ENCODE measurements at regions not wholly inside any gene's neighbourhood (a gene's known extent, or its start where the extent isn't known, plus 50 kb on each side); places are given as distances from the start of the nearest gene placed in this dataset.

DNA sequence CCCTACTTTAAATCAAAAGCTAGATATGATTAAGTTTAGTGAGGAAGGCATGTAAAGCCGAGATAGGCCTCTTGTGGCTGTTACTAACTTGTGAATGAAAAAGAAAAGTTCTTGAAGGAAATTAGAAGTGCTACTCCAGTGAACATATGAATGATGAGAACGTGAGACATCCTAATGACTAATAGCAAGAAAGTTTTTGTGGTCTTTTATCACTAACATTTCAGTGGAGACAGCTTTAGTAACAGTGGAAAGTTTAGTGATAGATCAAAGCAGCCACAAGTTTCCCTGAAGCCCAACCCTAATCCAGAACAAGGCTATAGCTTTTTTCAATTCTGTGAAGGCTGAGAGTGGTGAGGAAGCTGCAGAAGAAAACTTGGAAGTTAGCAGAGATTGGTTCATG, 73.6 kb upstream of the LRRC8B start:
- TF ChIP-seq, protein P1, sequence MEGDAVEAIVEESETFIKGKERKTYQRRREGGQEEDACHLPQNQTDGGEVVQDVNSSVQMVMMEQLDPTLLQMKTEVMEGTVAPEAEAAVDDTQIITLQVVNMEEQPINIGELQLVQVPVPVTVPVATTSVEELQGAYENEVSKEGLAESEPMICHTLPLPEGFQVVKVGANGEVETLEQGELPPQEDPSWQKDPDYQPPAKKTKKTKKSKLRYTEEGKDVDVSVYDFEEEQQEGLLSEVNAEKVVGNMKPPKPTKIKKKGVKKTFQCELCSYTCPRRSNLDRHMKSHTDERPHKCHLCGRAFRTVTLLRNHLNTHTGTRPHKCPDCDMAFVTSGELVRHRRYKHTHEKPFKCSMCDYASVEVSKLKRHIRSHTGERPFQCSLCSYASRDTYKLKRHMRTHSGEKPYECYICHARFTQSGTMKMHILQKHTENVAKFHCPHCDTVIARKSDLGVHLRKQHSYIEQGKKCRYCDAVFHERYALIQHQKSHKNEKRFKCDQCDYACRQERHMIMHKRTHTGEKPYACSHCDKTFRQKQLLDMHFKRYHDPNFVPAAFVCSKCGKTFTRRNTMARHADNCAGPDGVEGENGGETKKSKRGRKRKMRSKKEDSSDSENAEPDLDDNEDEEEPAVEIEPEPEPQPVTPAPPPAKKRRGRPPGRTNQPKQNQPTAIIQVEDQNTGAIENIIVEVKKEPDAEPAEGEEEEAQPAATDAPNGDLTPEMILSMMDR (IDR thresholded peaks at IDR 0.05; ENCODE audit: insufficient read depth, low read depth, low read length) = no peak
- TF ChIP-seq EZH2 (IDR thresholded peaks at IDR 0.05; ENCODE audit: insufficient read depth, low read length) = no peak

Measured in astrocyte (in vitro differentiated cells and primary cell).